ENCODE measurements at regions not wholly inside any gene's neighbourhood (a gene's known extent, or its start where the extent isn't known, plus 50 kb on each side); places are given as distances from the start of the nearest gene placed in this dataset.

DNA sequence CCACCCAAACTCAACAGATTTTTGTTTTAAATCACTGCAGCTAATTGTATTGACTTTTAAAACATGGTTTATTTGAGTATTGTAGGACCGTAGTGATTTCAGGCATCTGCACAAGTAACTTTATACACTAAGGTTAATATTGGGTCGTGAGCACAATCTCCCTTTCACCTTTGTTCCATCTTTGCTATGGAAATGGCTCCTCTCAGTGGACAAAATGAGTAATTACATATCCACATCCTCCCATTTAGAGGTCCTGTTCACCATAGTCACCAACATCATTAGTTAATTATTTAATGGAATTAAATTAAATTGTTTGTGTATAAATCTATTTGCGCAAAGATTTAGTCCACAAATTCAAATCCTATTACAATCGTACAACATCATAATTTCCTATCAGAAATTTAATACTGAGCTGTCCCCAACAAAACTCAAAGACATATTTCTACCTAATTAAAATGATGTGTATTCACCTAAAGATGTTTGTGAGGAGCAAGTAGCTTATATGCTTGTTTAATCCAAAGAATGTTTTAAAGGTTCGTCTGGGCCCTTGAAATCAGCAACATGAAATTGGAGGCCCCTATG, 173.0 kb upstream of the DAPK1 start:
- DNase-seq = peak in 4 of 42 donors; percentile 9 to 66 (median 20)
- intact Hi-C loops (cut with DNase I) = loop anchor here (5.0 to 10.0 kb wide), 4 partner anchors 220 to 837 kb away; partner anchors contain the start of gene GAS1

DNA sequence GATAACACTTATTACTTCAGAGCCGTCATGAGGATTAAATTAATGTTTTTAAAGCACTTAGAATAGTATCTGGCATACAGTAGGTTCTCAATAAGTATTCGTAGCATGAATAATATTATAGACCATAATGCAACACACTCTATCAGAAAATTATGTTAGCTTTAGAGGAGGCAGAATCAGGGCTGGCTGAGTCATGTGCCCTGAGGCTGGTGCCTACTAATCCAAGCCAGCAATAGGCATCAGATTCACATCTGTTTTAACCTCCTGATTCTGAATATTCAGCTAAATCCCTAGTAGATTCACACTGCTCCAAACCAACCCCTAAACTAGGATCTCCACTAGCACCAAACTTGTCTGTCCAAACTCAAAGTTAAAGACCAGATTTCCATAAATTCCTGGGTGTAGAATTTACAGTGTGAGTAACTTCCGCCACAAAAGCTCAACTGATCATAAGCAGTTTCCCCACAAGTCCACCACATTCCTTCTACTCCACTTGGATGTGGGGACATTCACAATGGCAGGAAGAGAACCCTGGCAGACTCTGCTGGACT, 170.0 kb upstream of the DAPK1 start:
- DNase-seq = no peak

DNA sequence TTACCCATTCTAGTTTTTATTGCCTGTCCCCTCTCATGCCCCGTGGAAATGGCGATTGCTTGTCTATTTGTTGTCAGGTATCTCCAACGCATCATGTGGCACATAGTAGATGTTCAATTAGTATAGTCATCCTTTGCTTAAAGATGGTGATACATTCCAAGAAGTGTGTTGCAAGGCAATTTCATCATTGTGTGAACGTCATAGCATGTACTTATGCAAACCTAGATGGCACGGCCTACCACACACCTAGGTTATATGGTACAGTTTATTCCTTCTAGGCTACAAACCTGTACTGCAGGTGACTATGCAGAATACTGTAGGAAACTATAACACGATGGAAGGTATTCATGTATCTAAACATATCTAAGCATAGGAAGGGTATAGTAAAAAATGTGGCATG, 163.9 kb upstream of the DAPK1 start:
- no peak for DNase-seq
- intact Hi-C loops (cut with DNase I) = no loop called here

More for the DNA sequence above, 170.0 kb upstream of the DAPK1 start:
- intact Hi-C loops (cut with DNase I) = loop anchor here (5.0 to 10.0 kb wide), 4 partner anchors 223 to 840 kb away; partner anchors contain the start of gene GAS1

DNA sequence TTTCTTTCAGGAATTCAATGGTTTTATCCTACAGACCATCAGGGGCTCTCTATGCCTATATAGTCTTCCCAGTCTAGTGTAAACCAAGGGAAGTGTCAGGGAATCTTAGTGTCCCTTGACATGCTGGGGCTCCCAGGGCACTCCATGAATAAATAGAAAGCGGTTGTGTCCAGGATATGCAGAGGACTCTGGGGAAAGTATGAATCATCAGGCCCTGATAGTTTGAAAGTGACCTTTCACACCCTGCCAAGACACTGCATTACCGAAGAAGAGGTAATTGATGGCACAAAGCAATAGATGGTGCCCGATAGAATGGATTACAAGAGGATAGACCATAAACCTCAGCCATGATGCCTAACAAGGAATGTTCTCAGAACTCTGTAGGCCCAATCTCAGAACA, 163.3 kb upstream of the DAPK1 start:
- intact Hi-C loops (cut with DNase I) = no loop called here
- DNase-seq = no peak

DNA sequence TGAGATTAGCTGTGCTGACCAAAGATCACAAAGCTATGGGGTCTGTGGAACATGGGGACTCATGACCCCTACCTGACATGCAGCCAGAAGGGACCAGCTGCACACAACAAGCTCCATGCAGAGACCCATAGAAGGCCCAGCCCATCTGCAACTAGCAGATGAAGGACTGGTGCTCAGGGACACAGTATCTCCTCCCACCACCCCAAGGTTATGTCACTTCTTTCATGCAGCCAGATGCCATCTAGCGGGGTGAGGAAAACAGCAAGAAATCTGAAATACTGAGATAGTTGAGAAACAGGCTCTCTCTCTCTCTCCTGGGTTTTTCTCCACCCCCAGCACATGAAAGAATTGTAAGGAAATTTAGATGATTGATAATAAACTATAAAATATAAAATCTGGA, 161.3 kb upstream of the DAPK1 start:
- intact Hi-C loops (cut with DNase I) = loop anchor here (5.0 kb wide), 1 partner anchor 326 kb away; no protein-coding TSS in a partner anchor
- peak in 6 of 42 donors; percentile 12 to 43 (median 14) for DNase-seq

DNA sequence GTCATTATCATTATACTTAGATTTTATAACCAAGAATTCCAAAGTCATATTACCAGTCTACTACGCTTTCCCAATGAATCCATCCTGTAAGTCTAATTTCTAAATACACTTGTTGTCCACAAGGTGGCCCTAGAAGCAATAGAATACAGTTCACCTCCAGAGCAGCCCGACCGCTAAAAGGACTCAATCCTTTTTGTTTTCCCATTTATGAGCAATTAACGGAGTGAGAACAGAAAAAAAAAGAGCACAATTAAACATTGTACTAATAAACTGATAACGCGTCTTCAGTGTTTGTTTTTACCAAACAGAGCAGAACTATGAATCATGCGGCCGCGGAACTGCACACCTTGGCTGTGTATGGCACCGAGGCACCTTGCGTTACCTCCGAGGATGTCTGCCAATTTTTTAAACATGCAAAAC, 160.7 kb upstream of the DAPK1 start:
- peak in 25 of 42 donors; percentile 13 to 72 (median 36) for DNase-seq

DNA sequence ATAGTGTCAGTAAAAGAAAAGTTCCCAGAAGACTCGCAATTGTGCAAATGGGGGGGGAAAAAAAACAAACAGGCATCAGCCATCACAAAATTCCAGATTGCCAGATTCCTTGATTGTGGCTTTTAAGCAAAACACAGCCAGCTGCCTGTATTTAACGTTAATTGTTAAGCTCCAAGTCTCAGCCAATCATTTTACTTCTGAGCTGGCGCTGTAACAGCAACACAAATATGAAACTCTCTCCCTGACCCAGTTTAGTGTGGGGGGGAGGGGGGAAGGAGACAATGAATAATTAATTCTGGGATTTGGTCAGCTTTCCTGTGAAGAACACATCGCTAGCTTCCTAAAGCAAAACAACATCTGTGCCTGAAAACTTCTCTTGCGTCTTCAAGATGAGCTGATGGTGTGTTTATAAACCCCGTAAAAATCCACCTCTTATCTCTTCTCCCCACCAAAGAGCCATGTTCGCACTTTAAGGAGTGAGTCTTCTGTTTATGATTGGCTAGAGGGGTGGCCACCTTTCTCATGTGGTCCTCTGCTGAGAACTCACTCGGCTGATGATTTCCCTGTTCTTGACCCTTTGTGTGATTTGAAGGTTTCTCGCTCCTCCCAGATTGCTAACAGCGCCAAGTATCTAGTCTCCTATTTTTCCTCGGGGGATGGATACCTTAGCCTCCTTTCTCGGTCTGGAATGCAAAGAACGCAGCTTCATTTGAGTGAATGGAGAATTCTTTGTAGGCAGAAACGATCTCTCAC, 160.2 kb upstream of the DAPK1 start:
- intact Hi-C loops (cut with DNase I) = loop anchor here (5.0 kb wide), 1 partner anchor 325 kb away; no protein-coding TSS in a partner anchor
- DNase-seq = peak in 12 of 42 donors; percentile 4 to 53 (median 19)

More for the DNA sequence above, 160.7 kb upstream of the DAPK1 start:
- intact Hi-C loops (cut with DNase I) = loop anchor here (5.0 kb wide), 1 partner anchor 325 kb away; no protein-coding TSS in a partner anchor

DNA sequence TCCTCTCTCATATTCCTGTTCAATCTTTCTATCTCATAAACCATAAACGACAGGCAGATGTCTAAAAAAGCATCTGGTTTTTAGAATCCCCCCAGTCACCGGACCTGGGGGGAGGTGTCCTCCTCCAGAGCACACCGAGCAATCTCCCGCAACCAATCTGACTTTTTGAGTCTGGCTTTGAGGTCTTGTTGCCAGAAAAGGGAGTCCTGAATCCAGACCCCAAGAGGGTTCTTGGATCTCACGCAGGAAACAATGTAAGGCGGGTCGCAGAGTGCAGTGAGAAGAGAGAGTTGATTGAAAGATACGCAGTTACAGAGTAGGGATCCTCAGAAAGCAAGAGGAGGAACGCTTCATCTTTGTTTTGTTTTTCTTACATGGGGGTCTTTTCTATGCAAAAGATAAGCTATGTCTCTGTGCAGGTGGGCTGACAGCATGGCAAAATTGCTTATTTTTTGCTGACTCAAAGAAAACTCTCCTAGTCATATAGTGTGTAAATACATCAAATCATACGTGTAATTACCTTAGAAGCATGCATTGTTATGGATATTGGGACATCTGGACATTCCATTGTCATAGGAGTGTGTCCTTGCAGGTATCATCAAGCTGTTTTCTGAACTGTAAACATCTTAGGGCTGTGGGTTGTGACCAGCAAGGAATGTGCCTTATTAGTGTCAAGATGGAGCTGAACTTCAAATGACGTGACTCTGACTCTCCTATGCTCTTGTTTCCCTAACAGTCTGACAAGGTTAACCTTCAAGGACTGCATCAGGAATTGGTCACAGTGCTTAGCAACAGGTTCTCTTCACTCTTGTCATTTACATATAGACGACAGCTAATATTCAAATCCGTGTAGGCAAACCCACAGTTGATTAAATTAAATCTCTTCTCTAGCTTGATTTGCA, 159.3 kb upstream of the DAPK1 start:
- intact Hi-C loops (cut with DNase I) = loop anchor here (5.0 kb wide), 1 partner anchor 324 kb away; no protein-coding TSS in a partner anchor

DNA sequence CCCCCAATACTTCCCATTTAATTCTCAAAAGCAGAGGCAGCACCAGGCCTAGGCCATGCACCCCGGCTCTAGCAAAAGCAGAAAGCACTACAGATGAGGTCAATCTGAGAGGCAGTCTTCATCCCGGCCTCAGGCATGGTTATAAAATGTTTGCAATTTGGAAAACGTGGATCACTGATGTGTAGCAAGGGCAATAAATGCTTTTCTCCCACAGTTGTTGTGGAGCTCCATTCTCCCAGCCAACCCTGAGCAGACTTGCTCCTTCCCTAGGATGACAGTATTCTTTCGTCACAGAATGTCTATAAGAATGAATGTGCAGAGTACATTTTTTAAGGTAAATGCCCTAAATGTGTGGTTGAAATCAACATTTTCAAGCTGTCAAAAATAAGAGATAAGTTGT, 157.3 kb upstream of the DAPK1 start:
- intact Hi-C loops (cut with DNase I) = loop anchor here (10.0 kb wide), 1 partner anchor 154 kb away; the partner anchor contains the start of gene DAPK1
- no peak for DNase-seq

More for the DNA sequence above, 159.3 kb upstream of the DAPK1 start:
- DNase-seq = peak in 4 of 42 donors; percentile 4 to 18 (median 10)

DNA sequence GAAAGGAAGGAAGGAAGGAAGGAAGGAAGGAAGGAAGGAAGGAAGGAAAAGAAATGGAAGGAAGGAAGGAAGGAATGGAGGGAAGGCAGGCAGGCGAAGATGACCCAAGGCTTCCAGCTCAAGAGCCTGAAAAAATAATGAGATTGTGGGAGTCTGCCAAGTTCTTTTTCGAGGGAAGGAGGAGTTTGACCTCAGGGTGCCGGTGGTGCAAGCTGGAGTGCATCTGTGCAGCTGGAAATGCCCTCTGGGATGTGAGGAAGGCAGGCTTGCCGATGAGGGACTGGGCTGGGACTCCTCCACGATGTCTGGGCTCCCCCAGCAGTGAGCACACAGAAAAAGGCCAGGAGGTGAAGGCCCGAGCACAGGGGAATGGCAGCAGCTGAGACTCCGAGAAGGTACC, 154.9 kb upstream of the DAPK1 start:
- intact Hi-C loops (cut with DNase I) = loop anchor here (10.0 kb wide), 1 partner anchor 152 kb away; the partner anchor contains the start of gene DAPK1
- no peak for DNase-seq

DNA sequence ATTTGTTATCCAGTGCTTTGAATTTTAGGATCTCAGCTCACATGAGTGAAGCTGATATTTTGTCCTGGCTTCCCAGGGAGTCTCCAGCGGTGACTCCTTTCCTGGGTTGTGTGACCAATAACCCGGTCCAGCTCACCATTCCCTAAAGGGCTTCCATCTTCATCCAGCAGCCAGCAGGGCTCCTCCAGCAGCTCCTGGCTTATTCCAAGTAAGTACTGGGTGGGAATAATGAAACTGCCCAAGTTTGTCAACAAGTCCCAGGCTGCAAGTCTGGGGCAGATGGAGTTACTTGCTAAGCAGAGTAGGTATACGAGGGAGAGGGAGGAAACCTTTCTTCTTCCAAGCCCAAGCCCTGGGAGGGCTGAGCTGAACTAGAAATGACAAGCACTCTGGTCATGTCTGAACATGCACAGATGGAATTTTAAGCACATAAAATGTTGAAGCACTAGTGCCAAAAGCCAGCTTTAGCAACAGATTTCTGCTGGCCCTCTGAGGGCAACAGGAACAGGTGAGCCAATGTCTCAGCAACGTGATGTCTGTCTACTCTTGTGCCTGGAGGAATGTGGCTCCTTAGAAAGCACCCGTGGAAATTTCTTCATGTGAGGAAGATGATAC, 153.7 kb upstream of the DAPK1 start:
- DNase-seq = no peak
- intact Hi-C loops (cut with DNase I) = loop anchor here (10.0 kb wide), 1 partner anchor 151 kb away; the partner anchor contains the start of gene DAPK1

DNA sequence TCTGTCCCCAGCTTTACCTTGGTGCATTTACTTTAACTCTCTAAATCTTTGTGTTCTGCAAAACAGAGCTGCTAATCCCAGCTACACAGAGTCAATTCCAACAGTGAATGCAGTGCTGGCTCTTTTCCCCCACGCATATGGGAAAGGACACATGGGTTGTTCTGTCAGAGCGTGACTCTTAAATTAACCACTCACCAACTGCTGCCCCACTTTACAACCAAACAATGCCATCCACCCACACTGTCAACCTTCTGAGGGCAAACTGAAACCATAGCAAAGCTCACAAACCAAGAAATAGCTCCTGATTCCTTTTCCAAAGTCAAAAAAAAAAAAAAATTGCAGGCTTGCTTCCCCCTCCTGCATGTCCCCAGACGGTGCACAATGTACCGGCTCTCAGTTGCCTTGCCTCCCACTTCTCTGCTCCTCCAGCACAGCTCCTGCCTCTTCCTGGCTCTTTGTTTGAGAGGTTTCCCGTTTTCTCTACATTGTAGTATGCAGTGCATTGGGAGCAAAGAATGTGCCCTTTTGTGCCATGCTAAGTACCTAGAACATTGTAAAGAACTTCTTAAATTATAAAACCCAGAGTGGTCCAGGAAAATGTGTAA, 151.5 kb upstream of the DAPK1 start:
- intact Hi-C loops (cut with DNase I) = loop anchor here (10.0 kb wide), 1 partner anchor 149 kb away; the partner anchor contains the start of gene DAPK1
- peak in 35 of 42 donors; percentile 14 to 84 (median 57) for DNase-seq

DNA sequence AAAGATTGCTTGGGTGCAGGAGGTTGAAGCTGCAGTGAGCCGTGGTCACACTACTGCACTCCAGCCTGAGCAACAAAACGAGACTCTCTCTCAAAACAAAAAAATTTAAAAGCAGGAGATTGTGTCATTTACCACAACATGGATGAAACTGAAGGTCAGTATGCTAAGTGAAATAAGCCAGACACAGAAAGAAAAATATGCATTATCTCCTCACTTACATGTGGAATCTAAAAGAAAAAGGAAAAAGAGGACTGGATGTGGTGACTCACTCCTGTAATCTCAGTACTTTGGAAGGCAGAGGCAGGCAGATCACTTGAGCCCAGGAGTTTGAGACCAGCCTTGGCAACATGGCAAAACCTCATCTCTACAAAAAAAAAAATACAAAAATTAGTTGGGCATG, 146.8 kb upstream of the DAPK1 start:
- intact Hi-C loops (cut with DNase I) = no loop called here
- DNase-seq = no peak

DNA sequence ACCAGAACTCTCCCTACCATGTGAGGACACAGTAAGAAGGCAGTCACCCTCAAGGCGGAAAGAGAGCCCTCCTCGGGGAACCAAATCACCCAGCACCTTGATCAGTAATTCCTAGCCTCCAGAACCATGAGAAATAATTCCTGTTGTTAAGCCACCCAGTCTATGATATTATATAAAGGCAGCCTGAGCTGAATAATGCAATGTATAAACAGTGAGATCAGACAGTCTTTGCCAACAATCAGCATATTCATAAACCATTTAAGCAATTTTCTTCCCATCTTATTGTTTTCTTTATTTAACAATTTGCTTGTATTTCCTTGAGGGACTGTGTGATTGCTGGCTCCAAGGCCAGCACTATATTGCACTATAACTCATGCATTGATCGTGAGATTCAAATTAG, 144.4 kb upstream of the DAPK1 start:
- intact Hi-C loops (cut with DNase I) = no loop called here
- no peak for DNase-seq

DNA sequence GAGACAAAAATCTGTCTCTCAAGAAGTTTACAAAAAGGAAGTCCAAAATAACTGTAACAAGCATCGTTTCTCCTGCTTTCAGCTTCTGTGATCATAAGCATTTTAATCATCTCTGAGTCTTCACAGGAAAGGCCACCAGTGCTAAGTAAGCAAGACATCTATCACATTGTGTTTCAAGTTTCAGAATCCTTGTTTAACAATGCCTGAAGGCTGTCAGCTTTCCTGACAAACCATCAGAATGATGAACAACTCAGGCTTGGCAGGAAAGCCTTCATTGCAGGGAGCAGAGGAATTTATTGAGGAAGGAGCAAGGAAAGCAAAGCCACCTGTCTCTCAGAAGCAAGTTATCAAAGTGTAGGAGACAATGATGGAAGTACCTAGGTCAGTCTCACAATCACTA, 143.5 kb upstream of the DAPK1 start:
- DNase-seq = no peak
- intact Hi-C loops (cut with DNase I) = no loop called here

DNA sequence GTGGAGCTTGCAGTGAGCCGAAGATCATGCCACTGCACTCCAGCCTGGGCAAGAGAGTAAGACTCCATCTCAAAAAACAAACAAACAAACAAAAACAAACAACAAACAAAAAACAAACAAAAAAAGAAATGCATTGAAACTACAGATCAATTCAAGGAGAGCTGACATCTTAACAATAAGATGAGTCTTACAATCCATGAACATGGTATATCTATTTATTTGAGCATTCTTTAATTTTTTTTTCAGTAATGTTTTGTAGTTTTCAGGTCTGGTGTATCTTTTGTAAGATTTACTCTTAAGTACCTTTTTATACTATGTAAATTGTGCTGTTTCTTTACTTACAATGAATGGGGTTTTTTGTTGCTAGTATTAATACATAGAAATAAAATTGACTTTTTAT, 140.1 kb upstream of the DAPK1 start:
- intact Hi-C loops (cut with DNase I) = no loop called here
- DNase-seq = no peak

DNA sequence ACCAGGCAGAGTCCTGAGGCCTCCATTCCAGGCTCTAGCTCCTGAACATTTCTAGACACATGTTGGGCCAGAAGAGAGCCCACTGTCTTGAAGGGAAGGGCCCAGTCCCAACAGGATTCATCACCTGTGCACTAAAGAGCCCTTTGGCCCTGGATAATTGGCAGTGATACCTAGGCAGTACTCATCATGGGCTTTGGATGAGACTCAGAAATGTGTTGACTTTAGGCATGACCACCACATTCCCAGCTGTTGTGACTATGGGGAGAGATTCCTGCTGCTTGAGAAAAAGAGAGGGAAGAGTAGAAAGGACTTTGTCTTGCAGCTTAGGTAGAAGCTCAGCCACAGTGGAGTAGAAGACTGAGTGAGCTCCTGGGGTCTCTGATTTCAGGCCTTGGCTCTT, 138.4 kb upstream of the DAPK1 start:
- DNase-seq = no peak
- intact Hi-C loops (cut with DNase I) = no loop called here
